GM19452 (cell line): ENCODE measurements at regions not wholly inside any gene's neighbourhood (a gene's known extent, or its start where the extent isn't known, plus 50 kb on each side); places are given as distances from the start of the nearest gene placed in this dataset.
"Not testable (repeated sequence)": the region's sequence is repeated elsewhere in the genome, so short reads cannot be mapped to it uniquely, and the experiment has no call there.

Source experiments
- ATAC-seq: cut with Tn5 transposase; IDR thresholded peaks from one replicate; pipeline ENCODE4 v1.9.1; 2021; ENCODE audit not compliant: unreplicated experiment

- no peak for ATAC-seq
These were observed 180.0 kb upstream of the MMADHC start for GRCh38 chr2:149767516-149767974.

GRCh38 chr2:149766339-149766738 is 178.8 kb upstream of the MMADHC start:
- ATAC-seq: no peak

- ATAC-seq: no peak
These were observed 178.1 kb upstream of the MMADHC start for GRCh38 chr2:149765636-149766035.

GRCh38 chr2:149765003-149765402 is 177.4 kb upstream of the MMADHC start:
- no peak for ATAC-seq

- no peak for ATAC-seq
These were observed 175.8 kb upstream of the MMADHC start for GRCh38 chr2:149763358-149763757.

GRCh38 chr2:149761611-149762010 is 174.0 kb upstream of the MMADHC start:
- ATAC-seq: no peak

GRCh38 chr2:149759382-149759781 is 171.8 kb upstream of the MMADHC start:
- not testable (repeated sequence) for ATAC-seq

GRCh38 chr2:149754722-149755121 is 167.1 kb upstream of the MMADHC start:
- ATAC-seq: not testable (repeated sequence)

GRCh38 chr2:149747456-149747855 is 159.9 kb upstream of the MMADHC start:
- ATAC-seq: no peak

GRCh38 chr2:149745396-149746230 is 158.0 kb upstream of the MMADHC start:
- ATAC-seq: no peak

GRCh38 chr2:149744865-149745264 is 157.3 kb upstream of the MMADHC start:
- no peak for ATAC-seq

- ATAC-seq: no peak
These were observed 156.4 kb upstream of the MMADHC start for GRCh38 chr2:149743842-149744448.

- no peak for ATAC-seq
These were observed 154.1 kb upstream of the MMADHC start for GRCh38 chr2:149741646-149742045.

GRCh38 chr2:149740490-149740889 is 152.9 kb upstream of the MMADHC start:
- ATAC-seq: no peak

- ATAC-seq: no peak
These were observed 152.3 kb upstream of the MMADHC start for GRCh38 chr2:149739883-149740265.

GRCh38 chr2:149739171-149739882 is 151.8 kb upstream of the MMADHC start:
- no peak for ATAC-seq

- ATAC-seq: no peak
These were observed 151.2 kb upstream of the MMADHC start for GRCh38 chr2:149738767-149739166.

- no peak for ATAC-seq
These were observed 150.3 kb upstream of the MMADHC start for GRCh38 chr2:149737896-149738295.

GRCh38 chr2:149735237-149735958 is 147.8 kb upstream of the MMADHC start:
- ATAC-seq: no peak

- ATAC-seq: no peak
These were observed 146.5 kb upstream of the MMADHC start for GRCh38 chr2:149733936-149734685.
